PC-9 (cell line): ENCODE measurements at regions not wholly inside any gene's neighbourhood (a gene's known extent, or its start where the extent isn't known, plus 50 kb on each side); places are given as distances from the start of the nearest gene placed in this dataset.

ENCODE experiments used
- EZH2 ChIP-seq: fragments of 200-600 bp; sonication (generic); IDR thresholded peaks from 2 replicates; pipeline ENCODE4 v1.8.0; 2017; ENCODE audit warnings: antibody characterized with exemption, low read depth
- TF ChIP-seq, protein P1 (sequence below): fragments of 200-600 bp; sonication (generic); conservative IDR thresholded peaks from 2 replicates; pipeline ENCODE4 v1.6.1; 2017; ENCODE audit warnings: mixed run types, antibody characterized with exemption, mild to moderate bottlenecking, moderate library complexity

- TF ChIP-seq, protein P1, sequence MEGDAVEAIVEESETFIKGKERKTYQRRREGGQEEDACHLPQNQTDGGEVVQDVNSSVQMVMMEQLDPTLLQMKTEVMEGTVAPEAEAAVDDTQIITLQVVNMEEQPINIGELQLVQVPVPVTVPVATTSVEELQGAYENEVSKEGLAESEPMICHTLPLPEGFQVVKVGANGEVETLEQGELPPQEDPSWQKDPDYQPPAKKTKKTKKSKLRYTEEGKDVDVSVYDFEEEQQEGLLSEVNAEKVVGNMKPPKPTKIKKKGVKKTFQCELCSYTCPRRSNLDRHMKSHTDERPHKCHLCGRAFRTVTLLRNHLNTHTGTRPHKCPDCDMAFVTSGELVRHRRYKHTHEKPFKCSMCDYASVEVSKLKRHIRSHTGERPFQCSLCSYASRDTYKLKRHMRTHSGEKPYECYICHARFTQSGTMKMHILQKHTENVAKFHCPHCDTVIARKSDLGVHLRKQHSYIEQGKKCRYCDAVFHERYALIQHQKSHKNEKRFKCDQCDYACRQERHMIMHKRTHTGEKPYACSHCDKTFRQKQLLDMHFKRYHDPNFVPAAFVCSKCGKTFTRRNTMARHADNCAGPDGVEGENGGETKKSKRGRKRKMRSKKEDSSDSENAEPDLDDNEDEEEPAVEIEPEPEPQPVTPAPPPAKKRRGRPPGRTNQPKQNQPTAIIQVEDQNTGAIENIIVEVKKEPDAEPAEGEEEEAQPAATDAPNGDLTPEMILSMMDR: no peak
- TF ChIP-seq EZH2: no peak
Observed at GRCh38 chr11:29321293-29322132, 695.3 kb downstream of the KCNA4 start.
